Islet precursor cell (in vitro differentiated cells): ENCODE measurements at regions not wholly inside any gene's neighbourhood (a gene's known extent, or its start where the extent isn't known, plus 50 kb on each side); places are given as distances from the start of the nearest gene placed in this dataset.
A peak's percentile ranks its signal among the peaks of the same experiment; 100 is the strongest.
"Not testable (repeated sequence)": the region's sequence is repeated elsewhere in the genome, so short reads cannot be mapped to it uniquely, and the experiment has no call there.

Source experiments
- DNase-seq: peaks from one replicate; pipeline ENCODE4 v3.0.0-alpha.2; 2018

DNA sequence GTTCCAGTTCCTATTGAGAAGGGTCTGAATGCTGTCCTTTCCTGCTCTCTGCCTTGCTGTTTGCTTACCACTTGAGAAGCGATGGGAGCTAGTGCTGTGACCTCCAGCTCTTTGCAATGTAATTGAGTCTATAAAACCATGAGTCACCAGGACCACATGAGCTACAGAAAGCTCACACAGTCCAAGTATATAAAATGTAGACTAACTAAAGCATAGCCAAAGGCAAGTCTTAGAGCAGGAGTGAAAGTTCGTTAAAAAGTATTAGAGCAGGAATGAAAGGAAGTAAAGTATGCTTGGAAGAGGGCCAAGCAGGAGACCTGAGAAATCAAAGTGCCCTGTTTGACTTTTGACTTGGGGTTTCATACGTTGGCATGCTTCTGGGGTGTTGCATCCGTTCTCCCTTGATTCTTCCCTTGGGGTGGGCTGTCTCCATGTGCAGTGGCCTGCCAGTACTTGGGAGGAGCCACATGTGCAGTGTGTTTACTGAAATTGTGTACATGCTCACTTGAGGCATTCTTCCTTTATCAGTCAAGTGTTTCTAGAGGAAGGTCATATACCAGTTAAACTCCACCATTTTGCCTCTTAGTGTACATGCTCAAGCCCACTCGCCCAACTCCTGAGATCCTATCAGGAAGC, 71.3 kb upstream of the KIT start:
- DNase-seq = peak; percentile 63

DNA sequence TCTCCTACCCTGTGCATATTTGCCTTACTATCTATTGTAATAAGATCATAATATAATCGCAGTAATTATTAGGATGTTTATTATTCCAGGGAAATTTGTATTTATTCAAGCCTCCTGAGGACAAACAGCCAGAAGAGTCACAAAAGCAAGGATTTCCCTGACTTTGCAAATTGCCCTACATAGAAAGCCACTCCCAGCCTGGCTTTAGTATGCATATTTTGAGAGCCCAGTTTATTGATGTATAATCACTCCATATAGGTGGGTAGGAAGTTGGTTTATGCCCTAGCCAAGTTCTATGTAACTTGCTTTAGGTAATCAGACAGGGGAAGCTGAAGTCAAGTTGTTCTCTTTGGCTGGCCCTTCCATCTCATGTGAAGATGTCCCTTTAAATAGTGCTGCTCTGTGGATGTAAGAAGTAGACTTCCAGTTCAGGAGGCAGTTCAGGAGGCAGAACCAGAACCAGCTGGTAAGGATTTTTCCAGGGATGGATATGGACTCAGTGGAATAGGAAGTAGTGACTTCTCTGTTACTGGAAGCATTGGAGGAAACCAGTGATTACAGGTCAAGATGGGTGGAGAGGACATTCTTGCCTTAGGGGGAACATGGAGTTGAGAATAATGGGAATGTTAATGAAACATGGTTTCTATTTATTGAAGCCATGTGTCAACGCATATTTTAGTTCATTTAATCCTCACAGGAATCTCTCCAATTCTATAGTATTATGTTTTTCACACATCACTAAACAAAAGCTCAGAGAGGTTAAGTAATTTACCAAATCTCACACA, 70.5 kb upstream of the KIT start:
- DNase-seq = no peak

DNA sequence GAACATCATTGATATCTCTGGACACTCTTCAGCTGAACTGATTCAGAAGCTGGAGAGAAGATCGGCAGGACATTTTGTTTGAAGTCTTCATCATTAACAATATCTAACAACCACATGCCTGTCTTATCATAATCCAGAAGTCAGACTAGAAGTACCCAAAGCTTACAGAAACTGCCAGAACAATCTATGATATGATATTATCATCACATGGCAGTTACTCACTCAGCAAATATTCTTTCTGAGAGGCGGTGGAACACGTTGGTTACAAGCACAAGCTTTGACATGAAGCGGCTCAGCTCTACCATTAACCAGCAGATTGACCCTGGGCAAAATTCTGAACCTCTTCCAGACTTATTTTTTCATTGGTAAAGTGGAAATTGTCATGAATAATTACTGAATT, 69.4 kb upstream of the KIT start:
- DNase-seq = no peak

DNA sequence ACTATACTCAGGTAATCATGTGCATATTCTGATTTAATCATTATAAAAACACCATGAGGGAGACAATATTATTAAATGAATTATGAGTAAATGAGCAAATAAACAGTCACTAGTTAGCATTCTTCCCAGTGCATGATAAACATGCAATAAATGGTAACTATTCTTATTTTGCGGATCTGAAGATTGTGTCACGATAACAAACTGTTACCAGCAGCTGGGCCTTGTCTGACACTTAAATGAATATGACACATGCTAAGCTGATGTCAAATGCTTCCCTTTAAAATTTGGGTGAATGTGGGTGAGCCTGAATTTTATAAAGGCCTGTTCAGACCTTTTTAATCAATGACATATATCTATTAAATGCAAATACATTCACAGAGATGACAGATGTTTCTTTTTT, 68.2 kb upstream of the KIT start:
- DNase-seq = no peak

DNA sequence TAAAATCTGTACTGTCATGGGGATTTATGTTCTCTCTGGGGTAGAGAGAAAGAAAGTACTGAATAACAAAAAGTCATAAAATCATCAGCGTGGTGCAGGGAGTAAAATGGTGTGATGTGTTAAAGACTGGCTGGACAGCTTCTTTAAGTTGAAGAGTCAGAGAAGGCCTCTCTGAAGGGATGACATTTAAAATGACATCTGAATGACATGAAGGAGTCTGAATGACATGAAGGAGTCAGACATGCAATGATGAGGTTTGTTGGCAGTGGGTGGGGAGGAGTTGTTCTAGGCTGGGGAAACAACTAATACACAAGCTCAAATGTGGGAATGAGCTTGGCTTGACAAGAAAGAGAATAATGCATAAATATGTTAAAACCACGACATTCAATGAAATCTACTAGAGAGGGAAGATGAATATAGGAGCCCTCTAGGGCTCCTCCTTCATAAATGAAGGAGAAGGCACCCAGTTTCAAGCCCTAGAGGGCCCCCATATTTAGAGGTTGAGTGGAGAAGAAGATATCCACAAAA, 63.9 kb upstream of the KIT start:
- DNase-seq = no peak

DNA sequence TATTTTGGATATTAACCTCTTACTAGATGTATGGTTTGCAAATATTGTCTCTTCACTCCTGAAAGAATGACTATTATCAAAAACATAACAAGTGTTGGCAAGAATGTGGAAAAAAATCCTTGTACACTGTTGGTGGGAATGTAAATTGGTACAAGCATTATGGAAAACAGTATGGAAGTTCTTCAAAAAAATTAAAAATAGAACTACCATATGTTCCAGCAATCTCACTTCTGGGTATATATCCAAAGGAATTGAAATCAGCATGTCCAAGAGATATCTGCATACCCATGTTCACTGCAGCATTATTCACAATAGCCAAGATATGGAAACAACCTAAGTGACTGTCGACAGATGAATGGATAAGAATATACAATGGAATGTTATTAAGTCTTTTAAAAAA, 61.6 kb upstream of the KIT start:
- no peak for DNase-seq

DNA sequence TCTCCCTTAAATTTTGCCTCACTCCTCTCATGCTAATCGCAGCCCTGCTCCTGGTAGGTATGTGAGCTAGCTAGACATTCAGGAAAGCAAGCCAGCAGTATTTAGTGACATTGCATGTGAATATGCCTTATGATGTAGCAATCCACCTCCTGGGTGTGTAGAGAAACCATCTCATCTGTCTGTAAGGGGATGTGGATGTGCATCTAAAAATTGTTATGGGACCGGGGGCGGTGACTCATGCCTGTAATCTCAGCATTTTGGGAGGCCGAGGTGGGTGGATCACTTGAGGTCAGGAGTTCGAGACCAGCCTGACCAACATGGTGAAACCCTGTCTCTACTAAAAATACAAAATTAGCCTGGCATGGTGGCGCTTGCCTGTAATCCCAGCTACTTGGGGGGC, 60.1 kb upstream of the KIT start:
- not testable (repeated sequence) for DNase-seq

DNA sequence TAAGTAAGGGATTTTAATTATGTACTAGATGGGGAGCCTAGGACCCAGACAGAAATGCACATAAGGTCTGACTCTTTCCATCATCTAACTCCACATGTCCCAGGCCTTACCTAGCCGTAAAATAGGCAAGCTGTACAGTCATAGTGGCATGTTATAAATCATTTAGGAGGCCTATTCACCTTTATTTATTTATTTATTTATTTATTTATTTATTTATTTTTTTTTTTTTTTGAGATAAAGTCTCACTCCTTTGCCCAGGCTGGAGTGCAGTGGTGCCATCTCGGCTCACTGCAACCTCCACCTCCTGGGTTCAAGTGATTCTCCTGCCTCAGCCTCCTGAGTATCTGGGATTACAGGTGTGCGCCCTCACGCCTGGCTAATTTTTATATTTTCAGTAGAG, 55.6 kb upstream of the KIT start:
- DNase-seq = not testable (repeated sequence)

DNA sequence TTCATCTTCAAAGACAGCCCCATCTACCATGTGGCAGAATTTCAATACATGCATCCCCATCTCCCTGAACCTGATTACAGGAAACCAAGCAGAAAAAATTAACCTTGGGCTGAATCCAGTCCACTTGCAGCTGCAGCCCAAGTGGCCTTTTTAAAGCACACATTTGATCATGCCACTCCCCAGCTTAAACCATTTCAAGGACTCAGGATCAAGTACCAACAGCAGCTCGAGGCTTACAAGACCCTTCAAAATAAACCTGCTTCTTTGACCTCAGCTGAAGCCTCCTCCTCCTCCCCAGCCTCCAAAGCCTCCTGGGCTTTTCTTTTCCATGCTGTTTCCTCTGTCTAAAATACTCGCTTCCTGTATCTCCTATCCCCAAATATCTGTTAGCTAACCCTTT, 50.7 kb upstream of the KIT start:
- DNase-seq = no peak

DNA sequence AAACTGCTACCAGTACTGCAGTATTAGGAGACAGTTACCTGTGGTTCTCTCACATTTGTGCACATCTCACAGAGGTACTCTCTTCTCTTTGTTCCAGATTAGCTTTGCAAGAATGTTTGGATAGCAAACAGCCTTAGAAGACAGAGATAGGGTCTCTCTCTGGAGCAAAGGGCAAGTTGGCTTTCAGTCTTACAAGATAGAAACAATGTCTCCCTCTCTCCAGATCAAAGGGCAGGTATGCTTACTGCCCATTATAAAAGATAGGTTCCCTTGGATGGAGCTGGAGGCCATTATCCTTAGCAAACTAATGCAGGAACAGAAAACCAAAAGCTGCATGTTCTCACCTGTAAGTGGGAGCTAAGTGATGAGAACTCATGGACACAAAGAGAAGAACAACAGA, 50.2 kb upstream of the KIT start:
- DNase-seq = no peak
